ENCODE measurements at regions not wholly inside any gene's neighbourhood (a gene's known extent, or its start where the extent isn't known, plus 50 kb on each side); places are given as distances from the start of the nearest gene placed in this dataset.

DNA sequence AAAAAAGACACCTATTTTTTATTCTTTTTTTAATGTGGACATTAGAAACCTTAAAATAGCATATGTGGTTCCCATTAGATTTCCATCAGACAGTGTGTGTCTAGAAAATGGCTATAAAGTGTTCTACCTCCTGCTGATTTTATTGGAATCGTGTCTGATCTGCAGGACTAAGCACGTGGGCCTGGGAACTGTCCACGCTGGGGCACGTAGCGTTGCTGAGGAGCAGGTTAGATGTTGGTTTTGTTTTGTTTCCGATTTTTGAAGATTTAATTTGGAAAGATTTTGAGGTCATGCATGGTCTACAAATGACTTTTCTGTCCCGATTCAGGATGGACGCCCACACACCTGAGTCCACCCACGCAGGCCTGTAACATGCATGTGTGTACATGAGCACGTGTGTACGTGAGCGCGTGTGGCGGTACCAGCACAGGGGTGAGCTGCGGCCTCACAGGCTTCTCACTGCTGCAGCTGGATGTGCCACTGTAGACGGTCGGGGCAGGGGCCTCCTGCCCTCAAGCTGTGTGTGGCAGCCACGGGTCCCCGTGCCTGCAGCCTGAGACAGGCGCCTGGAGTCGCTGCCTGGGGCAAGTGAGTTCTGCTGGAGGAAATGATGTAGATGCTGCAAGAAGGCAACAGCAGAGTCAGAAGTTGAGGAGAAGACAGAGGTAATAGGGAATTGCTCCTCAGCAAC, 99.7 kb upstream of the CTDP1 start:
- Histone ChIP-seq H3K36me3 (replicated peaks; ENCODE audit: insufficient read depth, low read depth) (no peaks in the 10 kb centered on the region), H3K27me3 (no peaks in the 10 kb centered on the region), H3K4me1 (ENCODE audit: insufficient read depth) (peaks cover 19% of the 10 kb centered on the region), H4K20me1 (ENCODE audit: insufficient read depth, poor library complexity, severe bottlenecking) (no peaks in the 10 kb centered on the region), H3K9me2 (replicated peaks; ENCODE audit: insufficient read depth) (no peaks in the 10 kb centered on the region), H2AFZ (no peak overlapping the region), H3K9me3 (ENCODE audit: low read depth) (no peaks in the 10 kb centered on the region), H3K4me2 (no peak overlapping the region), H3K27ac (no peak overlapping the region), H3K79me2 (no peaks in the 10 kb centered on the region), H3K4me3 (no peak overlapping the region)
- no peak for TF ChIP-seq CTCF (IDR thresholded peaks at IDR 0.05; ENCODE audit: poor library complexity)
- TF ChIP-seq EZH2 (IDR thresholded peaks at IDR 0.05; ENCODE audit: borderline replicate concordance): no peak
- no peak for TF ChIP-seq EZH2phosphoT487 (IDR thresholded peaks at IDR 0.05; ENCODE audit: low read depth, severe bottlenecking, unreplicated experiment)
- WGBS (ENCODE audit: low lambda C conversion rate, missing lambda C conversion rate): 87% methylated on average over 21 of the region's 21 CpGs
- no peak for DNase-seq (ENCODE audit: low spot score)

- WGBS (ENCODE audit: low lambda C conversion rate, missing lambda C conversion rate): 90% methylated on average over 28 of the region's 28 CpGs
- no peaks in the 10 kb centered on the region for H3K9me2 ChIP-seq (replicated peaks; ENCODE audit: insufficient read depth)
- no peak overlapping the region for H3K27ac ChIP-seq
- no peaks in the 10 kb centered on the region for H3K36me3 ChIP-seq (replicated peaks; ENCODE audit: insufficient read depth, low read depth)
- peaks cover 16% of the 10 kb centered on the region for H3K4me1 ChIP-seq (ENCODE audit: insufficient read depth)
- no peak for DNase-seq (ENCODE audit: low spot score)
- H3K79me2 ChIP-seq: no peaks in the 10 kb centered on the region
- H3K27me3 ChIP-seq: no peaks in the 10 kb centered on the region
- no peaks in the 10 kb centered on the region for H4K20me1 ChIP-seq (ENCODE audit: insufficient read depth, poor library complexity, severe bottlenecking)
- no peak overlapping the region for H2AFZ ChIP-seq
- H3K9me3 ChIP-seq (ENCODE audit: low read depth): no peaks in the 10 kb centered on the region
- no peak for TF ChIP-seq EZH2phosphoT487 (IDR thresholded peaks at IDR 0.05; ENCODE audit: low read depth, severe bottlenecking, unreplicated experiment)
- TF ChIP-seq CTCF (IDR thresholded peaks at IDR 0.05; ENCODE audit: poor library complexity): no peak
- no peak for TF ChIP-seq EZH2 (IDR thresholded peaks at IDR 0.05; ENCODE audit: borderline replicate concordance)
- H3K4me2 ChIP-seq: no peak overlapping the region
- no peak overlapping the region for H3K4me3 ChIP-seq
Measured at GRCh38 chr18:79580498-79581171, 99.0 kb upstream of the CTDP1 start.

- H3K79me2 ChIP-seq: no peaks in the 10 kb centered on the region
- TF ChIP-seq EZH2phosphoT487 (IDR thresholded peaks at IDR 0.05; ENCODE audit: low read depth, severe bottlenecking, unreplicated experiment) (no peak), EZH2 (IDR thresholded peaks at IDR 0.05; ENCODE audit: borderline replicate concordance) (no peak), CTCF (IDR thresholded peaks at IDR 0.05; ENCODE audit: poor library complexity) (no peak)
- DNase-seq (ENCODE audit: low spot score): no peak
- H3K27me3 ChIP-seq: no peaks in the 10 kb centered on the region
- H3K9me2 ChIP-seq (replicated peaks; ENCODE audit: insufficient read depth): no peaks in the 10 kb centered on the region
- H3K4me1 ChIP-seq (ENCODE audit: insufficient read depth): peaks cover 11% of the 10 kb centered on the region
- no peak overlapping the region for H3K4me2 ChIP-seq
- H3K9me3 ChIP-seq (ENCODE audit: low read depth): no peaks in the 10 kb centered on the region
- no peak overlapping the region for H3K4me3 ChIP-seq
- H4K20me1 ChIP-seq (ENCODE audit: insufficient read depth, poor library complexity, severe bottlenecking): no peaks in the 10 kb centered on the region
- WGBS (ENCODE audit: low lambda C conversion rate, missing lambda C conversion rate): 94% methylated on average over 6 of the region's 6 CpGs
- no peak overlapping the region for H3K27ac ChIP-seq
- no peak overlapping the region for H2AFZ ChIP-seq
- no peaks in the 10 kb centered on the region for H3K36me3 ChIP-seq (replicated peaks; ENCODE audit: insufficient read depth, low read depth)
Measured at GRCh38 chr18:79581406-79581805, 98.2 kb upstream of the CTDP1 start.
